ENCODE measurements at regions not wholly inside any gene's neighbourhood (a gene's known extent, or its start where the extent isn't known, plus 50 kb on each side); places are given as distances from the start of the nearest gene placed in this dataset.
A peak's percentile ranks its signal among the peaks of the same experiment; 100 is the strongest.
"Not testable (repeated sequence)": the region's sequence is repeated elsewhere in the genome, so short reads cannot be mapped to it uniquely, and the experiment has no call there.

DNA sequence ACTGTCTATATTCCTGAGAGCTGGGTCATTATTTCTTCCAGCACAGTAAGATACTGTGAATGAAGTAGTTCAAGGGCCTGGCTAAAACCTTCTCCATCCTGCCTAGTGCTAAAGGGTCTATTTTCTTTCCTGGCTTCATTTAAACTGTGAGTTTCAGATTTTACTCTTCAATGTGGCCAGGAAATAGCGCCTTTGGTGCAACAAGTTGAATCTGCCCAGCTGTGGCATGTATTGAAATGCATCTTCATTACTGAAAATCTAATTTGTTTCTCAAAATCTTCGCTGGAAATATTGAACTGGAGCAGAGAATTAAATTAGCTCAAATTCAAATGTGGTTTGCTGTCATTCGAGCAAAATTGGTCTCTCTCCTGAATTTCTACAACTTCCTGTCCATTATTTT is 114.6 kb upstream of the KCNG1 start:
- FAIRE-seq (no peak), DNase-seq (ENCODE audit: insufficient read length, low spot score) (no peak)

DNA sequence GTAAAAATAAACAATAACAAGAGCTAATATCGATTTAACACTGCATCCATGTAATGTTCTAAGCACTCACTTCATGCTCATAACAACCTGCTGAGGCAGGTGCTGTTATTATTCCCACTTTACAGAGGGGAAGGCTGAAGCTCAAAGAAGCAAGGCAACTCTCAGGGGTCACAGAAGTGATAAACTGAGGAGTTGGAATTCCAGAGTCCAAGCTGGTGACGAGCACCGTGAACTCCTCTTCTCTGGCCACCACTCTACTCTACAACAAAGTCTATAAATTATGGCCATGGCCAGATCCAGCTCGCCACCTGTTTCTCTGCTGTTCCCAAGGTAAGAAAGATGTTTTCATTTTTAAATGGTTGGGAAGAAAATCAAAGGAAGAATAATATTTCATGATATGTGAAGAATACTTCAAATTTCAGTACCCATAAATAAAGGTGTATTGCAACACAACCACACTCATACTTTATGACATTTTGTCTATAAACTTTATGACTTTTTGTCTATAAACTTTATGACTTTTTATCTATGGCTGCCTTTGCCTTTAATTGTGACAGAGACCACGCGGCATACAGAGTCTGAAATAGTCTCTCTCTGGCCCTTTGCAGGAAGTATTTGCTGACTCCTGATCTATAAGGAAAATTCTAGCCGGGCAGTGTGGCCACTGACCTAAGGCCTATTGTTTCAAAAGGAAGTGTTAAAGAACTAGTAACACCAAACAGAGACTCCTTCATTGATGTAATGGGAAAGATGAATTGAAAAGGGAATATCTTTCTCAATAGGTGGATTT is 113.2 kb upstream of the KCNG1 start:
- FAIRE-seq, result peak; percentile 80

DNA sequence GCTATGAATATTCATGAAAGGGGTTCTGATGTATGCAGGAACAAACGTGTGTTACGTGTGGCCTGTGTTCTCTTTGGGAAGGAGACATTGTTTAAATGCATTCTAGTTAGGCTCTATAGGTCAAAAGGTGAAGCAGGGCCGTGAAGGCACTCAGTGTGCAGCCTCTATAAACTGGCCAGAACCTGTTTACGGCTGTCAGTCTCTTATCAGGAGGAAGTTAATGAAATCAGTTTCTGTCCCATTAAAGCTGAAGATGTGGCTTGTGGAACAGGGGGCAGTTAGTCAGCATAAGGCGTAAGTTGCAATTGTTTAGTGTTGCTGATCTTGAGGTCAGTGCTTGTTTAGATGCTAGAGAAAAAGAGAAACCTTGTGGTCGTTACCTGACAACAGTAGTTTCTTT is 111.5 kb upstream of the KCNG1 start:
- no peak for DNase-seq (ENCODE audit: insufficient read length, low spot score)
- FAIRE-seq, result peak; percentile 89

More for the DNA sequence above, 113.2 kb upstream of the KCNG1 start:
- no peak for DNase-seq (ENCODE audit: insufficient read length, low spot score)

DNA sequence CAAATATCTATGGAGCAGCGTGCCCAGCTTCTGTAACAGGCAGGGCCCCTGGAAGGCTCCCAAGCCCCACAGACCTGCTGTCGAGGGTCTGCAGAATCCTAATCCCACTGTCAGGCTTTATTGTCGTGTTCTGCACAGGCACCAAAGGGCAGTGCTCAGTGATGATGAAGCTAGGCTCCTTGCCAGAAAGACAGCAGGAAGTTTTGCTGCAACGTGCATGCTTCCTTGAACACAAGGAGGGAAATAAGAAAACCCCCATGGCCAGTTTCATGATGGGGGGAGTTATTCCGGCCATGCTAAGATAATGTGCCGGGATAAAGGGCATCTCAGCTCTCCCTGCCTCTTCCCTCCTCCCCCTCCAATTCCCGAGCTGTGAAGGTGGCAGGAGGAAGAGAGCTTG is 109.4 kb upstream of the KCNG1 start:
- FAIRE-seq (peak; percentile 67), DNase-seq (ENCODE audit: insufficient read length, low spot score) (no peak)

DNA sequence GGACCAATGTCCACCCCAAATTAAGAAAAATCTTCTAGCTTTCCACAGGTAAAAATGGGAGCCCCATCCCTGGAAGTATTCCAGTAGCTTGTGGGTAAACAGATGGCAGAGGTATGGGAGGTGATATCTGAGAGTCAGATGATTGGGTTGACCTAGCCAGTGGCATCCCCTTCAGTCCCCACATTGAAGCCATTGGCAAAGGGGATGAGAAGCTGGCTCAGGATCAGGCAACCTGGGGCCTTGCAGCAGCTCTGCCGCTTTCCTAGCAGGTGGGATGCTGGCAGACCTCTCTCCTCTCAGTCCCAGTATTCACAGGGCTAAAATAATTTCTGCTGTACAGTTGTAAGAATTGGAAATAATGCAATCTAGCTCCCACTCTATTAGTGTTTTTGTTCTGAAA is 108.9 kb upstream of the KCNG1 start:
- FAIRE-seq, result no peak

DNA sequence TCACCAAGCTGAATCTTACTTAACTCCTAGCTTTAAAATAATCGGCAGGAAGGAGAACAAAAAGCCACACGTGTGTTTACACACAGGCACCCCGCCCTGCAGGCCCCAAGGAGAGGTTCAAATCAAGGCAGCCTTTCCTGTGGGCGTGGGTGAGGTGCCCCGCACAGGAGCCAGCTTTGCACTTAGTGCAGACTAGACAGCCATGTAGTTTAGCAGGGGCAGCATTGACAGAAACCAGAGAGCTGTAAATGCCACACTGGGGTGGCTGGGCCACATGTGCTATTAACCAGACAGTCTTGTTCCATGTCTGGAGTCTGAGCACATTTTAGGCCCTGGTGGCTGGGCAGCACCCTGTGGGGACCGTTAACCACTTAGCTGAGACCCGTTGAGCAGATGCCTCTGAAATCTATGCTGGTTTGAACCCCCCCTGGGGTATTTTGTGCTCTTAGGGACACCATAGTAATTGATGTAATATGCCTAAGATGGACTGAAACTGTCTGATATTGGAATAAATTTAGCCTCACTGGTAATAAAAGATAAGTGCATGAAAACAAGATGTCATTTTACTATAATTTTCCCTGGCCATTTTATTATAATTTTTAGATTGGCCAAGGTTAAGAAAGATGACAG is 106.4 kb upstream of the KCNG1 start:
- FAIRE-seq, result peak; percentile 83
- DNase-seq (ENCODE audit: insufficient read length, low spot score), result no peak

More for the DNA sequence above, 108.9 kb upstream of the KCNG1 start:
- no peak for DNase-seq (ENCODE audit: insufficient read length, low spot score)

DNA sequence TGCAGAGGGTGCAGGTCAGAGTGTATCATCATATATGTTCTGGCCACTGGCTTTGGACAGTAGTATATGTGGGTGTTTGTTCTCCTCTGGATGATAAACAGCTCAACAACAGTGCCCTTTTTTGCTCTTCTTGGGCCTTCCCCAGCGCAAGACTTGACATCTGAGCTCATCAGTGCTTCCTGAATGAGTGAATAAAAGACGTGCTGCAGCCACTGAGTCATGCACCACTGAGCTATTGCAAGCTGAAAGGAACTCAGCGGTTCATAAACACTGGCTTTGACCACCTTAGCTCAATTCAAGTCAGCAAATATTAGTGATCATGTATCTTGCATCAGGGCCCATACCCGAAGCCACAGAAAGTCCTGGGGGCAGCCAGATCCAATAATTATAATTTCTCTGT is 105.3 kb upstream of the KCNG1 start:
- DNase-seq (ENCODE audit: insufficient read length, low spot score) (peak; percentile 79), FAIRE-seq (peak; percentile 98)

DNA sequence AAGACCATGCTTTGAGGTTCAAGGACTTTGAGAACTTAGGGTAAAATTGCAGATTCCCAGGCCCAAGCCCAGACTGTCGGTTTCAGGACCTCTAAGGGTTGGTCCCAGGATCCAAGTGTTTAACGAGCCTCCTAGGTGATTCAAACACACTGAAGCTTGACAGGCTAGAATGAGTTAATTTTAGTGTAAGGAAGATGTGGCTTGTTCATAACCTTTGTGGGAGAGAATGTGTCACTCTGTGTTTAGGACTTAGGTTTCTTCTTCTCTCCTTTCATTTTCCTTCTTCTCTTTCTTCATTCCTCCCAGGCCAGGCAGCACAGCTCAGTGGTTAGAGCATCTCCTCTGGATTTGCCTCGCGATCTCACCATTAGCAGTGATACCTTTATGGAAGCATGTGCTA is 104.8 kb upstream of the KCNG1 start:
- DNase-seq (ENCODE audit: insufficient read length, low spot score) (no peak), FAIRE-seq (no peak)

DNA sequence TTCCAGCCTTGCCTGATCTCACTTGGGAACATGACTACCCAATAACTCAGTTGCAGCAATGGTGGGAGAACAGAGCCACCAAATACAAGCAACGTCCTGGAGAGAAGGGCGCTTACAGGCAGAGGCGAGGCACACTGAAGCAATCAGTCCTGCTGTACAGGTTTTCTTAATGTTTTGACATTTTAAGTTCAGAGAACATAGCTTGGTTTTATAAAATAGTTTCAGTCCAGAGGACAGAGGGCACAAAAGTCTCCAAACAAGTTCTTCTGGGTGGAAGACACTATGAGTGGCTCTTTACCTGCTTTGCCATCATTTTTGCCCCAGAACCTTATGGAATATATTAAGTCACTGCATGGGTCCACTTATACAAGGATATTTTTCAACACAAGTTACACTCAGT is 103.4 kb upstream of the KCNG1 start:
- no peak for FAIRE-seq

DNA sequence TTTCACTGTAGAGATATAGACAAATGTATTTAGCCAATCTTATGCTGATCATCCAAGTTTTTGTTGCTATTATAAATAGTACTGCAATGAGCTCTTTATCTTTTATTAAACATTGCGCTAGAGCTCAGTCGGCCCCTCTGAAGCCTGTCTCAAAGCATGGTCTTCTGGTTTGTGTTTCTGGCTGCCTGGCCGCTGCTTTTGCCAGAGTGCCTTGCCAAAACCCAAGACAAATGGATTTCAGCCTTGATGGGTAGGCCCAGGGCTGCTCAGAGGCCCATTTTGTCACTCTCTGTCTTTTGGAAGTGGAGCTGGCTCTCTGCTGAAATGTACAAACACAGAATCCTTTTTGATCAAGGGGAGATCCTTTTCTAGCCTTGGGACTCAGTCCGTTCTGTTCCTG is 102.9 kb upstream of the KCNG1 start:
- DNase-seq (ENCODE audit: insufficient read length, low spot score) (no peak), FAIRE-seq (no peak)

More for the DNA sequence above, 103.4 kb upstream of the KCNG1 start:
- DNase-seq (ENCODE audit: insufficient read length, low spot score), result no peak

DNA sequence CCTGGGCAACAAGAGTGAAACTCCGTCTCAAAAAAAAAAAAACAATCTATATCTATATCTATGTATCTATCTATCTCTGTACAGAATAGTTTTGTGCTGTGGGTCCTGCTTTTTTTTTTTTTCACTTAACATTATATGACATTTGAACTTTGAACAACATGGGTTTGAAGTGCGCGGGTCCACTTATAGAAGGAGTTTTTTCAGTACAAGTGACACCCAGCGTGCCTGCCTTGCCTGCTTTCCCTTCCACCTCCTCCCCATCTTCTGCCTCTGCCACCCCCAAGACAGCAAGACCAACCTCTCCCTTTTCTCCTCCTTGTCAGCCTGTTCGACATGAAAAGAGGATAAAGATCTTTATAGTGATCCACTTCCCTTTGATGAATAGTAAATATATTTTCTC is 102.2 kb upstream of the KCNG1 start:
- no peak for FAIRE-seq
- no peak for DNase-seq (ENCODE audit: insufficient read length, low spot score)

DNA sequence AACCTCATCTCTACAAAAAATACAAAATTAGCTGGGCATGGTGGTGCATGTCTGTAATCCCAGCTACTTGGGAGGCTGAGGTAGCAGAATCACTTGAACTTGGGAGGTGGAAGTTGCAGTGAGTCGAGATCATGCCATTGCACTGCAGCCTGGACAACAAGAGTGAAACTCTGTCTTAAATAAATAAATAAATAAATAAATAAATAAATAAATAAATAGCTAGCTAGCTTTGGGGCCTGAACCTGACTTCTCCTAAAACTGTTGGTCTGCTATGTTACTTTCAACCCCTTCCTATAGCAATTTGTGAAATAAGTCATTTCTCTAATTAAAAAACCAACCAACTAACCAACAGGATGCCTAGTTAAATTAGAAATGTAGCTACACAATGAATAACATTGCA is 101.0 kb upstream of the KCNG1 start:
- FAIRE-seq; DNase-seq (ENCODE audit: insufficient read length, low spot score): not testable (repeated sequence)

DNA sequence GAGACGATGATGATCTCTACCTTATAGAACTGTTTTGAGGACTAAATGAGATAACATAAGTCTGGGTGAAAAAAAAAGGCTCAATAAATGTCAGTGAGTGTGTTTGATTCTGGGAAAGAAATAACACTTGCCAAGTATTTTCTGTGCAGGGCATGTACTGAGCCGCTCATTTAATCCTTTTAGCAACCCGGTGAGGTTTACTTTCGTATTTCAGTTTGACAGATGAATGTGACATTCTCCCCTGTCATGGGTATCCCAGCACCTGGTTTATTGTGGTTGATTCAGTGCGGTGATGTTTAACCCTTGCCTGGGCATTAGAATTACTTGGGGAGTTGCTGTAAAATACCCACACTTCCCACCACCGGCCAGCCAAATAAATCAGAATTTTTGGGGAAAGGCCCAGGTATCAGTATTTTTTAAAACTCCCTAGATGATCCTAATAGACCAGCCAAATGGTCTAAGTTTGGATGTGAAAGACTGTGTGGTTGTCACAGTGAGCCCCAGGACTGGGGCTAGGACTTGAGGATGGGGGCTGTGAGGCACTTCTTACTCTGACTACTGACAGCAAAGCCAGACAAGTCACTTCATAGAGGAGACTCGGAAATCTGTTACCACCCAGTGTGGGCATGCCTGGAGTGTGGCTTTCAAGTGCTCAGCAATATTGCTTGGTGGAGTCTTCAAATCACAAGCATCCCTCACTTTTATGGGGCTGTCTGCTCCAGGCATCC is 100.2 kb upstream of the KCNG1 start:
- FAIRE-seq (no peak), DNase-seq (ENCODE audit: insufficient read length, low spot score) (no peak)

DNA sequence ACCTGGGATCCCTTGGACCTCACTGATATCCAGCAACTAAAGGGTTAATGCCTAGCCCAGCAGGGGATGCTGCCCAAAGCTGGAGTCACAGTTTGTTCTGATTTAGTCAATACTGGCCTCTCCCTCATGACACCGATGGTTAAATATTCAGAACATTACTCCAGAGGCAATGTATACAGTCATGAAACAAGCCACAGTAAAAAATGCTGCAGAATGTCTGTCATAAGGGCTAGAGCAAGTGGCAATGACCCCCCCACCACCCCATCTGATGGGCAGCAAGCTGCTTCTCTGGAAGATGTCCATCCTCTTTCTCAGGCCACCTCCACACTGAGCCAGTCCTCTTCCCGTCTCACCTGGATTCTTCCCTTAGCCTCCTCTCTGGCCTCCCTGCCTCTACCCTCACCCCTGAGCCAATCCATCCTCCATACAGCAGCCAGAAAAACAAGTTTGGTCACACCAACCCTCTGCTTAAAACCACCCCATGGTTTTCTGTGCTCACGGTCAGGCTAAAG is 99.0 kb upstream of the KCNG1 start:
- DNase-seq (ENCODE audit: insufficient read length, low spot score), result no peak
- peak; percentile 90 for FAIRE-seq

DNA sequence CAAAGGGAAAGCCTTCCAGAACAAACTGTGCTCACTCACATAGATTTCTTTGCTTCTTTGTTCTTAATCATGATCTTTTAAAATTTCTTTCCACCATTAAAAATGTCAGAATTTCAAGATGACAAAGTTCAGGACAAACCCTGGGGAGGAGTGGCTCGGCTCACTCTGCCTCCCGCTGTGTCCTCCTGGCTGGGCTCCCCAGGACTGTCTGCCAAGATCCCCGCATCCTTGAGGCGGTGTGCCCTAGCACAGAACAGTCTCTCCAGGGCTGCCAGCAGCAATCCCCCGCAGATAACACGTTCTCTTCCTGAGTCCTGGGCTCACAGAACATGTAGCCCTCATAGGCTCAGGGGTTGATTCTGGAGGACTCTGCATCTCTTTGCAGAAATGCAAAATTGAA is 98.4 kb upstream of the KCNG1 start:
- FAIRE-seq (no peak), DNase-seq (ENCODE audit: insufficient read length, low spot score) (no peak)

DNA sequence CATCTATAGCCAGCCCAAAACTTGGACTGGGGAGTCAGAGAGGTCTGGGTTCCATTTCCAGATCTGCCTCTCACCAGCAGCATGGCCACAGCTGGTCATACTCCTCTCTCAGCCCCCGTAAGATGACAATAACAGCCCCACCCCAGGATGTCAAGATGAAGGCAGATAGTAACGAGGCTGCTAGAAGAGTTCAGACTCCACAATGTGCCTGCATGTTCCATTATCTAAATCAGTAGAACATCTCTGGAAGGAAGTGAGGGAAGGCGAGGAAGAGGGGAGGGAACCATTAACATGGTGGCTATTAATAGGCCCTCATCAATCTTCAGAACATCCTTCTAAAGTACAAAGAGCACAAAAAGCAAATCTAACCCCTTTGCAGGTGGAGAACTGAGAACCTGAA is 98.0 kb upstream of the KCNG1 start:
- DNase-seq (ENCODE audit: insufficient read length, low spot score), result no peak
- peak; percentile 87 for FAIRE-seq

DNA sequence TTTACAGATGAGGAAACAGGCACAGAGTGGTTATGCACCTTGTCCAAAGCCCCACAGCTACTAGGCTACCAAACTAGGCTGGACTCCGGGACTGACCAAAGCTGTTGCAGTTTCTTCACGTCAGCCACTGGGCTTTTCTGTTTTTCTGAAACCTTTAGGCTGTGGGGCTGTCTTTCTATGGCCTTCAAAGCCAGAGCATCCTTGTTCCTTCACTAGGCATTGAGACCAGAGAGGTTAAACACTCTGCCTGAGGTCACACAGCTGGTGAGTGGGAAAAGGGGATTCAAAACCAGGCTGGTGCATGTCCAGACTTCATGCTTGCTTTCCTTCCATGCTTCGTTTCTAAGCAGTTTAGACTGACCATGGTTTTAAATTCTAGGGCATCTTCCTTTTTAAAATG is 97.5 kb upstream of the KCNG1 start:
- no peak for FAIRE-seq

DNA sequence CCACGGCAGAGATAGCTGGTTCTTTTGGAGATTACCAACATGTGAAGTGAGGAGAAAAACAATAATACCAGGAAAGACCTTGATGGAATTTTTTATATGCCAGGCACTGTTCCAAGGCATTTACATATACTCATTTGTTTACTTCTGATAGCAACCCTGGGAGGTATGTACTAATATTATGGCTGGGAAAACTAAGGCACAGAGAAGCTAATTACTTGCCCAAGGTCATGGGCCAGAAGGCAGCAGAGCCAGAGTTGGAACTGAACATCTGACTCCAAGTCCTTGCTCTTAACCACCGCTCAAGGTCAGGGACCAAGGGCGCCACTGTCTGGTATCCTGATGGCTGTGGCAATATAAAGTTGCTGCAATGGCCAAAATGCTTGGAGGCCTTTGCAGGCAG is 97.0 kb upstream of the KCNG1 start:
- FAIRE-seq (peak; percentile 46), DNase-seq (ENCODE audit: insufficient read length, low spot score) (no peak)

More for the DNA sequence above, 97.5 kb upstream of the KCNG1 start:
- no peak for DNase-seq (ENCODE audit: insufficient read length, low spot score)

DNA sequence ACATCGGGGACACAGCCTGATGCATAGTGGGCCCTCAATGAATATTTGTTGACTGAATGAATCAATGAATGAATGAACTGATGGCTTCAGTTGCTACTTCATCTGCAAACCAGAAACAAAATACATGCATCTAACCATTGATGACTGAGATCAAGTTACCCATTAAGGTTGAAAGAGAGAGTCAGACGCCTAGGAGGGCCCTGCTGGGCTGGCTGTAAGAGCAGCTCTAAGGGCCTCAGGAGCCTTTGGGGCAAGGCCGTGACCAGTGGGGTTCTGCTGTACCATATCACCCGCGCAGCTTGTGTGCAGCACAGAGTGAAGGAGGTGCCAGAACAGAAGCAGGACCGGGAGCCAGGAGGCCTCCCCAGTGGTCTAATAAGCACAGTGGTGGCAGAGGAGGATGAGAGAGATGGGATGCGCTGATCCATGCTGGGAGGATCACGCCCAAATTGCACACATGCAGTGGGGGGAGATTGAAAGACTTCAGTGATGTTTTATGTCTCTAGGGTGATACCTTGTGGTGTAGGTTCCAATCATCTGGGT is 96.1 kb upstream of the KCNG1 start:
- DNase-seq (ENCODE audit: insufficient read length, low spot score), result no peak
- FAIRE-seq, result peak; percentile 82

DNA sequence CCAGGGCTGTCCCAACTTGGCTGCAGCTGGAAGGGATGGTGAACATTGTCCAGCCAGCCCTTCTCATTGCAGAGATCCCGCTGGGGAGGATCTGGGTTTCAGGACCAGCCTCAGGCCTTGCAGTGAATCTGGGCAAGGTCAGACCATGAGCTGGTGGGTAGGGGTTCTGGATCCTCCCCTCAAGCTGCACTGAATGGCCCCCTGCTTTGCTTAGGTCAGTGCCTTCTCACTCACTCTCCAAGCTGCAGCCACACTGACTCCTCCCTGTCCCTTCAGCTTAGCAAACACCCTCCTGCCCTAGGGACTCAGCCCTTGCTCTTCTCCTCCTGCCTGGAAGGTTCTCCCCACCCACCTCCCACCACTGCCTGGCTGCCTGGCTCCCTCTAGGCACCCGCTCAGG is 95.3 kb upstream of the KCNG1 start:
- DNase-seq (ENCODE audit: insufficient read length, low spot score), result no peak
- FAIRE-seq, result peak; percentile 80

Data from HTR-8/SVneo (cell line).